NT2/D1 (cell line): ENCODE measurements at regions not wholly inside any gene's neighbourhood (a gene's known extent, or its start where the extent isn't known, plus 50 kb on each side); places are given as distances from the start of the nearest gene placed in this dataset.

ENCODE experiments used
- SUZ12 ChIP-seq: IDR thresholded peaks from 2 replicates; pipeline ENCODE4 v1.6.1; 2011; ENCODE audit not compliant: insufficient read length, insufficient read depth; ENCODE audit errors: extremely low read depth
- YY1 ChIP-seq: IDR thresholded peaks from 2 replicates; pipeline ENCODE4 v1.6.1; 2011; ENCODE audit not compliant: insufficient read length, insufficient read depth
- ZNF274 ChIP-seq: IDR thresholded peaks from 2 replicates; pipeline ENCODE4 v1.6.1; 2011; ENCODE audit warnings: mild to moderate bottlenecking, low read depth, low read length

- no peak for TF ChIP-seq ZNF274
- TF ChIP-seq YY1 = no peak
- TF ChIP-seq SUZ12 = no peak
Observed at GRCh38 chr12:41795051-41795600, 349.5 kb downstream of the GXYLT1 start.
